ENCODE measurements at regions not wholly inside any gene's neighbourhood (a gene's known extent, or its start where the extent isn't known, plus 50 kb on each side); places are given as distances from the start of the nearest gene placed in this dataset.

- Histone ChIP-seq H3K4me3 (no peak overlapping the region), H3K36me3 (no peaks in the 10 kb centered on the region), H3K27ac (no peak overlapping the region), H3K9me3 (no peaks in the 10 kb centered on the region), H3K4me1 (no peaks in the 10 kb centered on the region), H3K27me3 (no peaks in the 10 kb centered on the region)
- intact Hi-C loops (cut with DNase I; ENCODE audit: low total_unique reads) = no loop called here
- 54 to 67% (median 62%) methylated on average over 2 of the region's 2 CpGs for WGBS, 5 donors
- no peak for DNase-seq
- no peak for TF ChIP-seq POLR2A (IDR thresholded peaks at IDR 0.05)
- TF ChIP-seq POLR2AphosphoS5 (IDR thresholded peaks at IDR 0.05) = no peak
- TF ChIP-seq EP300 (IDR thresholded peaks at IDR 0.05) = no peak
- TF ChIP-seq CTCF (IDR thresholded peaks at IDR 0.05) = no peak
Measured at GRCh38 chr1:177464686-177465085, 293.9 kb downstream of the BRINP2 start.

GRCh38 chr1:177451191-177451590 is 280.4 kb downstream of the BRINP2 start:
- no peak overlapping the region for H3K27ac ChIP-seq
- TF ChIP-seq EP300 (IDR thresholded peaks at IDR 0.05) (no peak), POLR2AphosphoS5 (IDR thresholded peaks at IDR 0.05) (no peak), CTCF (IDR thresholded peaks at IDR 0.05) (no peak), POLR2A (IDR thresholded peaks at IDR 0.05) (no peak)
- intact Hi-C loops (cut with DNase I; ENCODE audit: low total_unique reads) = no loop called here
- H3K27me3 ChIP-seq = no peaks in the 10 kb centered on the region
- no peak overlapping the region for H3K4me3 ChIP-seq
- H3K4me1 ChIP-seq = peaks cover 0 to 5% (median 0%) of the 10 kb centered on the region in 4 donors
- WGBS, 5 donors = 55 to 63% (median 58%) methylated on average over 2 of the region's 2 CpGs
- H3K36me3 ChIP-seq = no peaks in the 10 kb centered on the region
- DNase-seq = peak in 1 of 2 donors; percentile 32
- H3K9me3 ChIP-seq = no peaks in the 10 kb centered on the region

DNA sequence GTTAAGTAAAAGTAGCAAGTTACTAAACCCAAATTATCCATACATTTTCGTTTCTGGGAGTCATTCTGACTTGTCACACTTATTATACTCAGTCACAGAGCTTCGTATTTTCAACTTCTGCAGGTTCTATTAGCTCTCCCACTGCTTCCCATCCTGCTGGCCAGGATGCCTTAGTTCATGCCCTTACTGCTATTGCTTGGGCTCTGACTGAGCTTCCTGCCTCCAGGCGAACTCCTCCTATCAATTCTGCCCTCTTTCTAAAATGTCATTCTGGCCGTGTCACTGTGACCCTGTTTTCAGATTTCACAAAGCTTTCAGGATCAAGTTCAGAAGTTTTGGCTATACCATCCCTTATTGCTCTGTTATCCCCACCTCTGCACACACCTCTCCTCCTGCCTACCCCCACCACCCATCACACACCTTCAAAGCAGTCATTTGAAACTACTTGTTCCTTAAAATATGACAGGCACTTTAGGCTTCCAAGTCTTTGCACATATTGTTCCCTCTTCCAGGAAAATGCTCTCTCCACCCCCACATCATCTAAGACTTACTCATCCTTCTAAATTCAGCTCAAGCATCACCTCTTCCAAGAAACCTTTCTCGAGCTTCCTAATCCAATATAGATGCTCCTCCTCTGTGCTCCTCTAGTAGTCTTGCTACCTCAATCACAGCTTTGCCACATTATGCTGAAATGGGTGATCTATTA is 278.0 kb downstream of the BRINP2 start:
- no peak overlapping the region for H3K27ac ChIP-seq
- H3K9me3 ChIP-seq = no peaks in the 10 kb centered on the region
- intact Hi-C loops (cut with DNase I; ENCODE audit: low total_unique reads) = no loop called here
- H3K4me1 ChIP-seq = peaks cover 0 to 5% (median 0%) of the 10 kb centered on the region in 4 donors
- no peak overlapping the region for H3K4me3 ChIP-seq
- no peaks in the 10 kb centered on the region for H3K36me3 ChIP-seq
- H3K27me3 ChIP-seq = no peaks in the 10 kb centered on the region
- DNase-seq = no peak
- 55 to 66% (median 63%) methylated on average over 5 of the region's 5 CpGs for WGBS, 5 donors
- no peak for TF ChIP-seq CTCF (IDR thresholded peaks at IDR 0.05)
- no peak for TF ChIP-seq POLR2A (IDR thresholded peaks at IDR 0.05)
- TF ChIP-seq POLR2AphosphoS5 (IDR thresholded peaks at IDR 0.05) = no peak
- TF ChIP-seq EP300 (IDR thresholded peaks at IDR 0.05) = no peak

DNA sequence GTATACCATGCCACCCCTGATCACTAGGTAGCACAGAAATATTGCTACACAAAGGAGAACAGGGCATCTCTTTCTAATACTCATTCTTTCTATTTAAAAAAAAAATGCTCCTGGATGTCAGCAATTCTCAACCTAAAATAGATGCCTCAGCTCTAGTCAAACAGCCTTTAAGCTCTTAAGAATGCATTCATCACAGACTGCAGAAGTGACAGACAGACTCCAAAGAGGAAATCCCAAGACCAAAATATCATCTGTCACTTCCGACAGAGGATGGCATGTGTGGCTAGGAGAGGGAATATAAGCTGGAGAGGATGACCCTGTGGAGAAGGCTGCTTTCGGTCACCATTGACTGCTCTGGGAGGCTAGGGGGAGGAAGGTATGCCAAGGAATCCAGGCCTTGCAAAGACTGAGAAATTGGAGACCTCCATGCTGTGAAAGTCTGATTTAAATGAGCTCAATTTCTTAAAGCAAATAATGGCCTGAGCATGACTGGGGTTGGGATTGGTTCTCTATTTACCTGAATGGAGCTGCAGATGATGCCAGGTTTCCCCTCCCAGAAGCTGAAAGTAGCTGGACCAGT is 277.4 kb downstream of the BRINP2 start:
- DNase-seq = no peak
- no peak overlapping the region for H3K27ac ChIP-seq
- no peaks in the 10 kb centered on the region for H3K27me3 ChIP-seq
- no peaks in the 10 kb centered on the region for H3K9me3 ChIP-seq
- H3K36me3 ChIP-seq = no peaks in the 10 kb centered on the region
- 75 to 85% (median 83%) methylated on average over 2 of the region's 2 CpGs for WGBS, 5 donors
- no peak overlapping the region for H3K4me3 ChIP-seq
- intact Hi-C loops (cut with DNase I; ENCODE audit: low total_unique reads) = no loop called here
- TF ChIP-seq POLR2A (IDR thresholded peaks at IDR 0.05) (no peak), POLR2AphosphoS5 (IDR thresholded peaks at IDR 0.05) (no peak), EP300 (IDR thresholded peaks at IDR 0.05) (no peak), CTCF (IDR thresholded peaks at IDR 0.05) (no peak)
- peaks cover 0 to 5% (median 0%) of the 10 kb centered on the region in 4 donors for H3K4me1 ChIP-seq
